ENCODE measurements at regions not wholly inside any gene's neighbourhood (a gene's known extent, or its start where the extent isn't known, plus 50 kb on each side); places are given as distances from the start of the nearest gene placed in this dataset.

- TF ChIP-seq CTCF (IDR thresholded peaks at IDR 0.05) (no peak), POLR2AphosphoS5 (IDR thresholded peaks at IDR 0.05; ENCODE audit: low read depth, low read length) (no peak), SIN3A (IDR thresholded peaks at IDR 0.05; ENCODE audit: borderline replicate concordance, insufficient read depth, low read depth, low read length) (no peak)
These were observed 97.2 kb downstream of the VAPA start for GRCh38 chr18:10011061-10011460.

Measured in Panc1 (cell line).